ENCODE measurements at regions not wholly inside any gene's neighbourhood (a gene's known extent, or its start where the extent isn't known, plus 50 kb on each side); places are given as distances from the start of the nearest gene placed in this dataset.

- TF ChIP-seq CTCF (conservative IDR thresholded peaks at IDR 0.05; ENCODE audit: low read length) (no peak), EZH2phosphoT487 (IDR thresholded peaks at IDR 0.05; ENCODE audit: borderline replicate concordance, low read depth, low read length) (no peak)
Measured at GRCh38 chr3:197373096-197373495, 74.7 kb upstream of the DLG1 start.
